ENCODE measurements at regions not wholly inside any gene's neighbourhood (a gene's known extent, or its start where the extent isn't known, plus 50 kb on each side); places are given as distances from the start of the nearest gene placed in this dataset.
"Not testable (repeated sequence)": the region's sequence is repeated elsewhere in the genome, so short reads cannot be mapped to it uniquely, and the experiment has no call there.

DNA sequence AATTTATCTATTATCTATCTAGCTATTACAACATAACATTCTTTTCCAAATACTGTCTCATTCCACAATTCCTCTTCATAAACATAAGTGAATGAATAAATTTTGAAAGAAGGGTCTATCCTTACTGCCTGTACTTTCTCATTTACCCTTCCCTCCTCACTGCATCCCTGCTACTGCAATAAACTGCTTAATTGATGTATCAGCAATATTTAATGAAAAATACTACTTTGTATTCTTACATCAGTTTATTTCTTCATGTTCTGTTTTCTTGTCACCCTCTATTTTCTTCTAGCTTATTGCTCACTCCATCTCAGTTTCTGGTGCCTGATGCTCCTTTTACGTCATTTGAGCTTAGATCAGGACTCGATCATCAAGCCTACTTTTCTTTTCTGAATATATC is 695.7 kb upstream of the ATXN7L3B start:
- 86 to 90% methylated on average over 2 of the region's 2 CpGs for WGBS, 2 donors
- ATAC-seq (ENCODE audit: insufficient read depth, low FRiP score), result no peak

GRCh38 chr12:73863546-73863945 is 674.1 kb upstream of the ATXN7L3B start:
- H3K4me3 ChIP-seq, result no peak overlapping the region
- no peaks in the 10 kb centered on the region for H3K36me3 ChIP-seq (ENCODE audit: control insufficient read depth in 4 of 4, insufficient read depth in 4 of 4, low read length in 4 of 4)
- no peak overlapping the region for H3K27ac ChIP-seq (ENCODE audit: low read depth in 1 of 2, low read length in 1 of 2)
- H3K9ac ChIP-seq (ENCODE audit: insufficient read depth in 1 of 2, low read length in 2 of 2), result no peak overlapping the region
- H3K27me3 ChIP-seq (ENCODE audit: control insufficient read depth in 3 of 3, insufficient read depth in 3 of 3, low read length in 2 of 3), result no peaks in the 10 kb centered on the region
- H3K4me1 ChIP-seq (ENCODE audit: control insufficient read depth in 5 of 5, insufficient read depth in 5 of 5, low read length in 5 of 5), result no peaks in the 10 kb centered on the region
- WGBS, 2 donors, result 44 to 61% methylated on average over 2 of the region's 2 CpGs
- no peak for TF ChIP-seq CTCF (IDR thresholded peaks at IDR 0.05; ENCODE audit: control extremely low read depth, extremely low read depth)
- ATAC-seq (ENCODE audit: insufficient read depth, low FRiP score) (no peak), DNase-seq (no peak)
- H3K9me3 ChIP-seq (ENCODE audit: control insufficient read depth in 4 of 4, insufficient read depth in 3 of 4, low read length in 3 of 4), result no peaks in the 10 kb centered on the region

More for the DNA sequence above, 695.7 kb upstream of the ATXN7L3B start:
- no peak for DNase-seq
- Histone ChIP-seq H3K27me3 (ENCODE audit: control insufficient read depth in 3 of 3, insufficient read depth in 3 of 3, low read length in 2 of 3) (no peaks in the 10 kb centered on the region), H3K4me1 (ENCODE audit: control insufficient read depth in 5 of 5, insufficient read depth in 5 of 5, low read length in 5 of 5) (no peaks in the 10 kb centered on the region), H3K4me3 (no peak overlapping the region), H3K27ac (ENCODE audit: low read depth in 1 of 2, low read length in 1 of 2) (no peak overlapping the region), H3K9me3 (ENCODE audit: control insufficient read depth in 4 of 4, insufficient read depth in 3 of 4, low read length in 3 of 4) (no peaks in the 10 kb centered on the region), H3K9ac (ENCODE audit: insufficient read depth in 1 of 2, low read length in 2 of 2) (no peak overlapping the region), H3K36me3 (ENCODE audit: control insufficient read depth in 4 of 4, insufficient read depth in 4 of 4, low read length in 4 of 4) (no peaks in the 10 kb centered on the region)
- no peak for TF ChIP-seq CTCF (IDR thresholded peaks at IDR 0.05; ENCODE audit: control extremely low read depth, extremely low read depth)

- H3K27ac ChIP-seq (ENCODE audit: low read depth in 1 of 2, low read length in 1 of 2), result no peak overlapping the region
- H3K9ac ChIP-seq (ENCODE audit: insufficient read depth in 1 of 2, low read length in 2 of 2), result no peak overlapping the region
- H3K27me3 ChIP-seq (ENCODE audit: control insufficient read depth in 3 of 3, insufficient read depth in 3 of 3, low read length in 2 of 3), result no peaks in the 10 kb centered on the region
- 86 to 94% methylated on average over 1 of the region's 1 CpG for WGBS, 2 donors
- H3K36me3 ChIP-seq (ENCODE audit: control insufficient read depth in 4 of 4, insufficient read depth in 4 of 4, low read length in 4 of 4), result no peaks in the 10 kb centered on the region
- no peaks in the 10 kb centered on the region for H3K9me3 ChIP-seq (ENCODE audit: control insufficient read depth in 4 of 4, insufficient read depth in 3 of 4, low read length in 3 of 4)
- H3K4me1 ChIP-seq (ENCODE audit: control insufficient read depth in 5 of 5, insufficient read depth in 5 of 5, low read length in 5 of 5), result no peaks in the 10 kb centered on the region
- ATAC-seq (ENCODE audit: insufficient read depth, low FRiP score) (no peak), DNase-seq (no peak)
- TF ChIP-seq CTCF (IDR thresholded peaks at IDR 0.05; ENCODE audit: control extremely low read depth, extremely low read depth), result no peak
- no peak overlapping the region for H3K4me3 ChIP-seq
These were observed 670.5 kb upstream of the ATXN7L3B start for GRCh38 chr12:73867147-73867546.

DNA sequence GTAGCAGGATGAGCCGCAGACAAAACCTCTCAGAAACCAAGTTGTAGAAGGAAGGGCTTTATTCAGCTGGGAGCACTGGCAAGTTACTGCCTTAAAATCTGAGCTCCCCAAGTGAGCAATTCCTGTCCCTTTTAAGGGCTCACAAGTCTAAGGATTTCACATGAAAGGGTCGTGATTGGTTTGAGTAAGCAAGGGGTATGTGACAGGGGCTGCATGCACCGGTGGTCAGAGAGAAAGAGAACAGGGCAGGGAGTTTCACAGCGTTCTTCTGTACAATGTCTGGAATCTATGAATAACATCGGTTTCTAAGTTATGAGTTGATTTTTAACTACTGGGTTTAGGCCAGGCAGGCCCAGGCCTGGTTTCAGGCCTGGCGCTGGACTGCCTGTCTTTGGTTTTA is 660.3 kb upstream of the ATXN7L3B start:
- not testable (repeated sequence) for DNase-seq; H3K36me3 ChIP-seq (ENCODE audit: control insufficient read depth in 4 of 4, insufficient read depth in 4 of 4, low read length in 4 of 4); H3K4me1 ChIP-seq (ENCODE audit: control insufficient read depth in 5 of 5, insufficient read depth in 5 of 5, low read length in 5 of 5); H3K9ac ChIP-seq (ENCODE audit: insufficient read depth in 1 of 2, low read length in 2 of 2); H3K27me3 ChIP-seq (ENCODE audit: control insufficient read depth in 3 of 3, insufficient read depth in 3 of 3, low read length in 2 of 3); H3K9me3 ChIP-seq (ENCODE audit: control insufficient read depth in 4 of 4, insufficient read depth in 3 of 4, low read length in 3 of 4); ATAC-seq (ENCODE audit: insufficient read depth, low FRiP score); H3K4me3 ChIP-seq; H3K27ac ChIP-seq (ENCODE audit: low read depth in 1 of 2, low read length in 1 of 2)
- 92 to 96% methylated on average over 6 of the region's 6 CpGs for WGBS, 2 donors
